HL-60 (cell line): ENCODE measurements at regions not wholly inside any gene's neighbourhood (a gene's known extent, or its start where the extent isn't known, plus 50 kb on each side); places are given as distances from the start of the nearest gene placed in this dataset.

Source experiments
- DNase-seq, 2 experiments: peaks; one replicate each; pipeline ENCODE4 v3.0.0-alpha.2; 2010 to 2020; ENCODE audit warnings: low read depth in 1 of 2, low spot score in 1 of 2
- H3K27ac ChIP-seq: fragments of 250-450 bp; sonication (Bioruptor Pico); replicated peaks from 2 replicates; pipeline ENCODE4 v1.5.1; 2020; ENCODE audit warnings: mild to moderate bottlenecking, moderate library complexity
- H3K27me3 ChIP-seq: fragments of 250-450 bp; sonication (Bioruptor Pico); 2 replicates; pipeline ENCODE4 v1.5.1; 2021; ENCODE audit warnings: mild to moderate bottlenecking, moderate library complexity; ENCODE audit not compliant: insufficient read depth, poor library complexity, severe bottlenecking
- H3K4me3 ChIP-seq: replicated peaks from 2 replicates; pipeline ENCODE4 v1.5.1; 2011; ENCODE audit warnings: mild to moderate bottlenecking, control low read depth, low read length; ENCODE audit not compliant: insufficient read depth
- GABPA ChIP-seq: IDR thresholded peaks from 2 replicates; pipeline ENCODE4 v1.6.1; 2012; ENCODE audit warnings: low read depth
- POLR2AphosphoS5 ChIP-seq: IDR thresholded peaks from 2 replicates; pipeline ENCODE4 v1.6.1; 2012; ENCODE audit warnings: low read depth
- SPI1 ChIP-seq: IDR thresholded peaks from 2 replicates; pipeline ENCODE4 v1.6.1; 2012; ENCODE audit warnings: low read depth, mild to moderate bottlenecking, borderline replicate concordance
- TF ChIP-seq, protein P1 (sequence below): IDR thresholded peaks from 2 replicates; pipeline ENCODE4 v1.6.1; 2012; ENCODE audit warnings: low read depth; ENCODE audit not compliant: insufficient replicate concordance
- TF ChIP-seq, protein P2 (sequence below): IDR thresholded peaks from one replicate; pipeline ENCODE4 v1.5.1; 2011; ENCODE audit warnings: low read length, control low read depth, inconsistent platforms; ENCODE audit not compliant: insufficient read depth

GRCh38 chr4:177119021-177119471 is 190.6 kb upstream of the NEIL3 start:
- TF ChIP-seq POLR2AphosphoS5 = no peak
- TF ChIP-seq, protein P1, sequence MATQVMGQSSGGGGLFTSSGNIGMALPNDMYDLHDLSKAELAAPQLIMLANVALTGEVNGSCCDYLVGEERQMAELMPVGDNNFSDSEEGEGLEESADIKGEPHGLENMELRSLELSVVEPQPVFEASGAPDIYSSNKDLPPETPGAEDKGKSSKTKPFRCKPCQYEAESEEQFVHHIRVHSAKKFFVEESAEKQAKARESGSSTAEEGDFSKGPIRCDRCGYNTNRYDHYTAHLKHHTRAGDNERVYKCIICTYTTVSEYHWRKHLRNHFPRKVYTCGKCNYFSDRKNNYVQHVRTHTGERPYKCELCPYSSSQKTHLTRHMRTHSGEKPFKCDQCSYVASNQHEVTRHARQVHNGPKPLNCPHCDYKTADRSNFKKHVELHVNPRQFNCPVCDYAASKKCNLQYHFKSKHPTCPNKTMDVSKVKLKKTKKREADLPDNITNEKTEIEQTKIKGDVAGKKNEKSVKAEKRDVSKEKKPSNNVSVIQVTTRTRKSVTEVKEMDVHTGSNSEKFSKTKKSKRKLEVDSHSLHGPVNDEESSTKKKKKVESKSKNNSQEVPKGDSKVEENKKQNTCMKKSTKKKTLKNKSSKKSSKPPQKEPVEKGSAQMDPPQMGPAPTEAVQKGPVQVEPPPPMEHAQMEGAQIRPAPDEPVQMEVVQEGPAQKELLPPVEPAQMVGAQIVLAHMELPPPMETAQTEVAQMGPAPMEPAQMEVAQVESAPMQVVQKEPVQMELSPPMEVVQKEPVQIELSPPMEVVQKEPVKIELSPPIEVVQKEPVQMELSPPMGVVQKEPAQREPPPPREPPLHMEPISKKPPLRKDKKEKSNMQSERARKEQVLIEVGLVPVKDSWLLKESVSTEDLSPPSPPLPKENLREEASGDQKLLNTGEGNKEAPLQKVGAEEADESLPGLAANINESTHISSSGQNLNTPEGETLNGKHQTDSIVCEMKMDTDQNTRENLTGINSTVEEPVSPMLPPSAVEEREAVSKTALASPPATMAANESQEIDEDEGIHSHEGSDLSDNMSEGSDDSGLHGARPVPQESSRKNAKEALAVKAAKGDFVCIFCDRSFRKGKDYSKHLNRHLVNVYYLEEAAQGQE = no peak
- TF ChIP-seq, protein P2, sequence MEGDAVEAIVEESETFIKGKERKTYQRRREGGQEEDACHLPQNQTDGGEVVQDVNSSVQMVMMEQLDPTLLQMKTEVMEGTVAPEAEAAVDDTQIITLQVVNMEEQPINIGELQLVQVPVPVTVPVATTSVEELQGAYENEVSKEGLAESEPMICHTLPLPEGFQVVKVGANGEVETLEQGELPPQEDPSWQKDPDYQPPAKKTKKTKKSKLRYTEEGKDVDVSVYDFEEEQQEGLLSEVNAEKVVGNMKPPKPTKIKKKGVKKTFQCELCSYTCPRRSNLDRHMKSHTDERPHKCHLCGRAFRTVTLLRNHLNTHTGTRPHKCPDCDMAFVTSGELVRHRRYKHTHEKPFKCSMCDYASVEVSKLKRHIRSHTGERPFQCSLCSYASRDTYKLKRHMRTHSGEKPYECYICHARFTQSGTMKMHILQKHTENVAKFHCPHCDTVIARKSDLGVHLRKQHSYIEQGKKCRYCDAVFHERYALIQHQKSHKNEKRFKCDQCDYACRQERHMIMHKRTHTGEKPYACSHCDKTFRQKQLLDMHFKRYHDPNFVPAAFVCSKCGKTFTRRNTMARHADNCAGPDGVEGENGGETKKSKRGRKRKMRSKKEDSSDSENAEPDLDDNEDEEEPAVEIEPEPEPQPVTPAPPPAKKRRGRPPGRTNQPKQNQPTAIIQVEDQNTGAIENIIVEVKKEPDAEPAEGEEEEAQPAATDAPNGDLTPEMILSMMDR = no peak
- TF ChIP-seq GABPA = no peak
- no peak for TF ChIP-seq SPI1
- Histone ChIP-seq H3K27ac (no peak overlapping the region), H3K27me3 (no peaks in the 10 kb centered on the region), H3K4me3 (no peak overlapping the region)
- DNase-seq = no peak

GRCh38 chr4:177119691-177120090 is 190.0 kb upstream of the NEIL3 start:
- TF ChIP-seq, protein P2 = no peak
- H3K27ac ChIP-seq = no peak overlapping the region
- no peaks in the 10 kb centered on the region for H3K27me3 ChIP-seq
- DNase-seq = no peak
- H3K4me3 ChIP-seq = no peak overlapping the region

DNA sequence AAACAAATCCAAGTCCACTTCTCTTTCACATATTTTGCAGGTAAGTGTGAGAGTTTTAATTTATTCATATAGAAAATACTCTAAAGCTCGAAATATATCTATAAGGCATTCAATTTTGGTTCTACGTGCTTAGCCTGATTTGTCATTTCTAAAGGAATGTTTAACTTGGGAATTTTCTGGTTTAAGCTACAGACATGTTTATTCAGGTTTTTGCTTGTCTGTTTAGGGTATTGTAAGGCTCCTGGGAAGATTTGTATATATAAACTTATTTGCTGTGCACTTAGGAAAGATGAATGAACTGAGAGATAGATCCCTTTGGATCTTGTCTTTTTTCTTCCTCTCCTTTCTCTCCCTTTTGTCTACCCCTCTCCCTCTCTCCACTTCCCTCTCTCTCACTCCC is 185.9 kb upstream of the NEIL3 start:
- Histone ChIP-seq H3K27ac (no peak overlapping the region), H3K4me3 (no peak overlapping the region), H3K27me3 (no peaks in the 10 kb centered on the region)
- DNase-seq = no peak
- no peak for TF ChIP-seq GABPA
- TF ChIP-seq, protein P1 = no peak
- no peak for TF ChIP-seq POLR2AphosphoS5
- no peak for TF ChIP-seq SPI1
- TF ChIP-seq, protein P2 = no peak

DNA sequence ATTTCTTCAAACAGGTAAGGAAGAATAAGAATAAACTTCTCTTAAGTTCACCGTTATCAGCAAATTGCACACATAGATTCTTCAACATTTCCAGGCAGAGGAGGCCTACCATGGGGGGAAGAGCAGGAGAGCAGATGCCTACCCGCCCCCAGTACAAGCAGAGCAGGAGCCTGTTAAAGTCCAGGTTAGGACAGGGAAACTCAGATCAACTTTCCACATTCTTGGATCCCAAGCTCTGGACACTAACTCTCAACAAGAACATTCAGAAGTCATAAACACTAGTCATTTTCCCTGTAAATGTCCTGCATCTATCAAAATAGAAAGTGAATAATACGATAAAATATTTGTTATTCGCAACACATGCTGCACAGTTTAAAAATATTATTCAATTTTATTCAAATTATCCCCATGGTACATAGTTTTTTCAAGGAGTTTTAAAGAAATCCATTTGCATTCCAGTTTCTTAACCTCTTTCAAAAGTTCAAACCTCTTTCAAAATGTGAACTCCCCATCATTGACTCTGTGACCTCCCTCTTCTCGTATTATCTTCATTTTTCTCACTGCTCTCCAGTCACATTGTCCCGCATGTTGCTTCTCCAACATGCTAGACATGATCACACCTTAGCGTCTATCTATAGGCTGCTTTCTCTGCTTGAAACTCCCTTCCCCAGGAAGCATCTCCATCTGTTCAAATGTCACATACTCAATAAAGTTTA is 185.2 kb upstream of the NEIL3 start:
- no peak for DNase-seq
- H3K27ac ChIP-seq = no peak overlapping the region
- H3K4me3 ChIP-seq = no peak overlapping the region
- TF ChIP-seq, protein P1 = no peak
- TF ChIP-seq POLR2AphosphoS5 = no peak
- TF ChIP-seq SPI1 = no peak
- TF ChIP-seq, protein P2 = no peak
- no peak for TF ChIP-seq GABPA
- H3K27me3 ChIP-seq = no peaks in the 10 kb centered on the region
